ENCODE measurements at regions not wholly inside any gene's neighbourhood (a gene's known extent, or its start where the extent isn't known, plus 50 kb on each side); places are given as distances from the start of the nearest gene placed in this dataset.

DNA sequence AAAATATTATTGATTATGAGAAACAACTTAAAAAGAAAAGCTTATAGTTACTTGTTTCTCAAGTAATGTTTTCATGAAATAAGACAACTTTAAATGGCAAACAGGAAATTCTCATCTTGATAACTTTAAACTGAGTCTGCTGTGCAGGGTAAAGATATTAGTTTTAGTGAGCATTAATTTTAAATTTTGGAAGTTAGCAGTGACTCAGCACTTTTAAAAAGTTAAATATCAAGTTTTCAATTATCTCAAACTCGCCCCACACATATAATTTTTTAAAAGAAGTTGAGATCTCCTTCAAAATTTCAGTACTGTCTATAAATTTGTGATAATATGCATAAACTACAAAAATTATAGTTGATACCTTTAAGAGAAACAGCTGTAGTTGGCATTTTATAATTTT, 337.3 kb upstream of the NT5E start:
- TF ChIP-seq, protein P1, sequence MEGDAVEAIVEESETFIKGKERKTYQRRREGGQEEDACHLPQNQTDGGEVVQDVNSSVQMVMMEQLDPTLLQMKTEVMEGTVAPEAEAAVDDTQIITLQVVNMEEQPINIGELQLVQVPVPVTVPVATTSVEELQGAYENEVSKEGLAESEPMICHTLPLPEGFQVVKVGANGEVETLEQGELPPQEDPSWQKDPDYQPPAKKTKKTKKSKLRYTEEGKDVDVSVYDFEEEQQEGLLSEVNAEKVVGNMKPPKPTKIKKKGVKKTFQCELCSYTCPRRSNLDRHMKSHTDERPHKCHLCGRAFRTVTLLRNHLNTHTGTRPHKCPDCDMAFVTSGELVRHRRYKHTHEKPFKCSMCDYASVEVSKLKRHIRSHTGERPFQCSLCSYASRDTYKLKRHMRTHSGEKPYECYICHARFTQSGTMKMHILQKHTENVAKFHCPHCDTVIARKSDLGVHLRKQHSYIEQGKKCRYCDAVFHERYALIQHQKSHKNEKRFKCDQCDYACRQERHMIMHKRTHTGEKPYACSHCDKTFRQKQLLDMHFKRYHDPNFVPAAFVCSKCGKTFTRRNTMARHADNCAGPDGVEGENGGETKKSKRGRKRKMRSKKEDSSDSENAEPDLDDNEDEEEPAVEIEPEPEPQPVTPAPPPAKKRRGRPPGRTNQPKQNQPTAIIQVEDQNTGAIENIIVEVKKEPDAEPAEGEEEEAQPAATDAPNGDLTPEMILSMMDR (IDR thresholded peaks at IDR 0.05): no peak
- TF ChIP-seq POLR2A (IDR thresholded peaks at IDR 0.05): no peak
